ENCODE measurements at regions not wholly inside any gene's neighbourhood (a gene's known extent, or its start where the extent isn't known, plus 50 kb on each side); places are given as distances from the start of the nearest gene placed in this dataset.

DNA sequence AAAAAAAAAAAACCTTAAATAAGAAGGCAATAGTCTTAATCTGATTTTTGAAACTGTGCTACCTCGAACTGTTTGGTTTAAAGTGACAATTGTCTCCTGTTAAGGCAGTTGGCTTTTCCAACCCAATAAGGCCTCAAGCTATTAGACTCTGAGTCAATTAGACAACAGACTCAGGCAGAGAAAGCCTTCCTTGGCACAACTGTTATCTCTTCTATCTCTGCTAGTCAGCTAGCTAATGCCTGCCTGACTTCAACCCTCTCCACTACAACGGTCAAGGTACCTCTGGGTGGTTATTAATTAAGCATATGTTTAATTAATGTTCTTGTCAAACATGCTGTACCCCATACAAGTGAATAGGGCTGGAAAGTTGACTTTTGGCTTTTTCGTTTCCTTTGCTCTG, 110.2 kb upstream of the NLGN1 start:
- TF ChIP-seq CTCF (IDR thresholded peaks at IDR 0.05; ENCODE audit: extremely low read depth in 1 of 2, insufficient read depth in 1 of 2, low read depth in 1 of 2, low read length in 2 of 2) = no peak
- TF ChIP-seq POLR2A (IDR thresholded peaks at IDR 0.05; ENCODE audit: low read depth, low read length) = no peak
- no peak for TF ChIP-seq MAX (IDR thresholded peaks at IDR 0.05; ENCODE audit: insufficient read depth, insufficient read length)
- no peak for TF ChIP-seq JUN (IDR thresholded peaks at IDR 0.05; ENCODE audit: borderline replicate concordance, insufficient read depth, insufficient read length, low read depth)

Data from endothelial cell of umbilical vein (primary cell).